Activated CD4-positive, alpha-beta T cell treated with anti-CD3 and anti-CD28 coated beads for 24 hours (primary cell): ENCODE measurements at regions not wholly inside any gene's neighbourhood (a gene's known extent, or its start where the extent isn't known, plus 50 kb on each side); places are given as distances from the start of the nearest gene placed in this dataset.
"Not testable (repeated sequence)": the region's sequence is repeated elsewhere in the genome, so short reads cannot be mapped to it uniquely, and the experiment has no call there.

ENCODE experiments used
- DNase-seq, 2 donors: peaks; one replicate each; pipeline ENCODE4 v3.0.0-alpha.2; 2020; ENCODE audit warnings: low read depth in 2 of 2

DNA sequence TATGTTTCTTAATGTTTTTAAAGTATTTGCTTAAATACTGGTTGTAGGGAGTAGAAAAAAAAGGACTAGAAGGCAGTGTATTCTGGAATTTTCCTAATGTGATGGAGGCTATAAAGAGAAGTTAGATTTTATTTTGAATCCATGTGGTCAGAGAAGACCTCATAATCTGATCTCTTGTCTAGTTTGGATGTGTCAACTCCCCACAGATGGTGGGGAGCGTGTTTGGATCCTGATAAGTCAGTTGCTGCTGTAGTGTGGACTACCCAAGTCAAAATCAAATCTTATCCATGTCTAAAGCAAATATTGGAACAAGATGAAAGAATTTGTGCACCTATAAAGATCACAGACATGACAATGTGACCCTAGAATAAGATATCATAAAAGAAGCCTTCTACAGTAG, 918.0 kb downstream of the LTN1 start:
- no peak for DNase-seq

DNA sequence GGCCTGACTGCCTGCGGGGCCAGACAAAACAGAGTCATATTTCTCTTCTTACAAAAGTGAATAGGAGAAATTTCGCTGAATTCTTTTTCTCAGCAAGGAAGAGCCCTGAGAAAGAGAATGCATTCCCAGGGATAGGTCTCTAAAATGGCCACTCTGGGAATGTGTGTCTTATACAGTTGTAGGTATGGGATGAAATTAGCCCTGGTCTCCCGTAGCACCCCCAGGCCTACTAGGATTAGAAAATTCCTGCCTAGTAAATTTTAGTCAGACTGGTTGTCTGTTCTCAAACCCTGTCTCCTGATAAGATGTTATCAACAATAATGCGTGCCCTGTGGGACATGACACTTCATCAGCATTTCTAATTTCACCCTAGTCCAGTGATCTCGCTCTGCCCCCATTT, 920.1 kb downstream of the LTN1 start:
- no peak for DNase-seq

DNA sequence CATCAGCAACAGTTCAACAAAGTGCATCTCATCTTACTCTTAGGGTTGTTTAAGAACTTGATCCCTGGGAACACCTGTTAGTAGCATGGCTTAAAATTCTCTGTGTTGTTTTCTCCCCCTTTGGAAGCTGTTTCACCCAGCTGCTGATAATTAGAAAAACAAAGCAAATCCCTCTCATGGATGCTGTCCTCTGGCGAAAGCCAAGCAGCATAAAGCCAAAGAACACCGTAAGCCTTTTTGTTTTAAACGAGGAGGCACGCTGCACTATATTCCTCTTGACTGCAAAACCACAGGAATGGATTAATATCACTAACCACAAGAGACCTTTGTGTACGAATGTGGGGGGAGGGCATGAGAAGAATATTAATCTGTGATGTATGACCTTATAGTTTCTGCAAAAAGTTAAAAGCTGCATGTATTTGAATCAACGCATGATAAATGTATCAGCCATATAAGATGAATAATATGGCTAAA, 923.2 kb downstream of the LTN1 start:
- DNase-seq, result no peak

DNA sequence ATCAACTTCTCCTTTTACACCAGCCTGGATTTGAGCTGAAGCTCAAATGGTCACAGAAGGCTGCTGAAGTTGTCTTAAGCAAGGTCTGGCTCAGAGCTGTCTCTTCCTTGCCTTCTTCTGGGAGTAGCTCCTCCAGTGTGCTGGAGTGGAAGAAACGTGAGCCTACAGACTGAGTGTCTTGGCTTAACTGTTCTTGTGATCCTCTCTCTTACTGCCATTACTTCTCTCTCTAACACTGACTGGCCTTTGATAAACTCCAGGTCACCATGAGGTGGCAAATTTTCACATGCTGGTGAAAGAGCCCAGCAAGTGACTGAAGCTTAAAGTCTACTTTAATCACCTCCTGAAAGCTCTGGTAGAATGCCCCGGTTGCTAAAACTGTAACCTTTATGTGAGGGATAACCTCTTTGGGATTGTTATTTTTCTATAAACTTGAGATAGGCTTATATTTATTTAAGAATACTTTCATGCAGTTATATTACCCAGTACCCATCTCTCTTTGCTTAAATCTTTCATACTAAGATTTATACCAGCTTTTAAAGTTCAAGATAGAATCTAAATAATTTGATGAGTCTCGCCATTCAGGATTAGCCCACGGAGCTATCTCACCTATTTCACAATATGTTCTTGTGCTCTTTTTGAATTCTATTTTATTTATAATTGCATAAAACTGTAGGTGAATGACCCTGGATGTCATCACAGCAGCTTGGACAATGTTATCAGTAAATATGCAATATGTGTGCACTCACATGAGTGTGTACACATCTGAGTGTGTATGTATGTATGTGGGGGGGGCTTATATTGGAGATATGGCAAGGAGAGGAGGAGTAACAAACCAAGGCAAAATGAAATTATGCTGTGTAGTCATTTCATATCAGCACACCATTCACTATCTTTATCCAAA, 924.0 kb downstream of the LTN1 start:
- no peak for DNase-seq

DNA sequence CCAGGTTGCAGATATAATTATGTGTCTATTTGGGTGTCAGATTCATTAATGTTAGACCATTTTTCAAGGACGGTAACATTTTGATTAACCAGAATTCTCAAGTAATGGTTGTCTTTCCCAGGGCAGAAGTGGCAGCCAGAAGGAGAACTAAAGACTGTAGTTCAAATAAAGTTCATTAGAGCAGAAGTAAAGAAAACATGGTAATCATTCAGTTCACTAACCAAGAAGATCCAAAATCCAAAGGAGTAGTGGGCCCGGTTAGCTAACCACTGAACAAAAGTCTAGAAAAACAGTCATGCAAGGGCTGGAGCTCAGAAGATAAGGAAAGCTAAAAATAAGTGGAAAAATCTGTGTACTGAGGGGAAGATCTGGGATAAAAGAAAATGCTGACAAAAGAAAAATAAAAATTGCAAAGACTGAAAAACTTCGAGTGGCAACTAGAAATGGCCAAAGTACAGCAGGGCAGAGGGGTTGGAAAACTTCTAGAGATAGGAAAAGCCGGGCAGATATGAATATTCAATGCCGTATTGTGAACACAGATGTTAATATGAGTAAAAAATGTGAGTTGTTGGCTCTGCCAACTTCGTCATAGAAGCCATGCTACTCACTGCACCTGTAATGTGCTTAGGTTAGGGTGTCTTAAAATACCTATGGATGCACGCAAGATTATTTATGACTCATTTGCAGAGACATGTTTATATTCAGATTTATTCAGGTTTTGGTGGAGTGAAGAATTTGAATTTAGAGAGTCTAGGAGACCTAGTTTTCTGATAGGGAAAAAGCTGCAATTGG, 925.9 kb downstream of the LTN1 start:
- DNase-seq, result no peak

DNA sequence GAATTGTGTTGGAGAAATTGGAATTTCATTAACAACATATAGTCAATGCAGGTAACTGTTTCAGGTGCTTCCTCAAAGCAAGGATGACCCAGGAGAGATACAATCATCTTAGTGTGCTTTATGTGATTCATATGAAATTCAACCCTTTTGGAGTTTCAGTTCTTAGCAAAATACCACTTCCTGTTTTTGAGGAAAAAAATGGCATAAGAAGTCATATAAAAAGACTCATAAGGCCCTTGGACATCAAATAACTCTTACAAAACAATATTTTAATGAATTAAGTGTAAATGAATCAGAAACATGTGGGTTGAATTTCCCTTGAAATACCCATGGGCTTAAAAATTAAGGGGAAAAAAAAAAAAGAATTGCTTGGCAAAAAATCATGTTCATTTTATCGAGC, 926.6 kb downstream of the LTN1 start:
- no peak for DNase-seq

DNA sequence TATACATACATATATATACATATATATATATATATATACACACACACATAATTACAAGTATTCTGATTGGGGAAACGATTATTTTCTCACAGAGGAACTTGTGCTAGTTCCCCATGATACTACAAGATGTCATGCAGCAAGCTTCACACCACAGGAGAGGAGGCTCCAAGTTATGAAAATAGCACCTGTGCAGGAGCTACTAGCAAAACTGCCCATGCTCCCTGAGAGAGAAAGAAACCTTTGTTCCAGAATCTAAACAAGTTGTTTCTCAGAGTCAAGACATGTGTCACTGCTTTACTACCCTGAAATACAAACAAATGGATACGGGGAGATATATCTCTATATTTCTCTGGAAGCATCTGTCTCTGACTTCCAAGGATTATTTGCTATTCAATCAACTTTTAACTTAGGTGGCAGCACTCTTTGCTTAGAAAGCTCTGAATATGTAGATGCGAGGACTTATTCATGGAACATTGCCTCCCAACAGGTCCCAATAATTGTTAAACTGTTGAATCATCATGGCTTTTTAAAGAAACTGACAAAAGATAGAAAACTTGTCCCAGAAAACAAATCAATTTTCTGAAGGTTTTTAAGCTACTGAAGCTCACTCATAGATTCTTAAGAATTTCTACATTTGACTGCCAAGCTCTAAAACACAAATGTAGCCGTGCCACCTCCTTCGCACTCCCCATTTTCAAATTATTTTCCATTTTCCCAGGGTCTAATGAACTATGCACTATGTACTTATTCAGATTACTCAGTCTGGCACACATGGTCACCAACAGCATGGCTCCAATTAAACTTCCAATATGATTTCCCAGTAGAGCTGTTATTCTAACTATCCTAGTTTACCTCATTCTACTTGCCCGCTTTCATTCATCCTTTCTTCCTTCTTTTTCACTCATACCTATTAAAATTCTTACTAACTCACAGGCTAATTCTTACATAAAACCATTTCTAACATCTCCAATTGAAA, 929.1 kb downstream of the LTN1 start:
- no peak for DNase-seq

DNA sequence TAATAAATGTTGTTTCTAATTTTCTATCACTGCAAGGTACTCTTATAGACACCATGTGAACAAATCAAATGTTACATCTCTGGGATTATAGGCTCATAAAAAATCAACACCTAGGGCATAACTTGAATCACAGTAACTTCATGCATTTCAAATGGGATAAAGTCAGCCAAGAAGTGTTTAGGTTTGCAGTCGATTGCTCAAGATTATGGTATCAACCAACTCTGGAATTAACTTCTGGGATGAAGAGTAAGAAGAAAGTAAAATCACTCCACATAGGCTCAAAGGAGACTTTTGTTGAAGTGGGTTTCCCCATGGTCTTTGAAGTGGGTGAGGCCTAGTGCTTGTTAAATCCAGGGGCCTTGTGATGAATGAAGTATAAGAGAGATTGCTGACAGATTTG, 939.7 kb downstream of the LTN1 start:
- DNase-seq, result not testable (repeated sequence)

DNA sequence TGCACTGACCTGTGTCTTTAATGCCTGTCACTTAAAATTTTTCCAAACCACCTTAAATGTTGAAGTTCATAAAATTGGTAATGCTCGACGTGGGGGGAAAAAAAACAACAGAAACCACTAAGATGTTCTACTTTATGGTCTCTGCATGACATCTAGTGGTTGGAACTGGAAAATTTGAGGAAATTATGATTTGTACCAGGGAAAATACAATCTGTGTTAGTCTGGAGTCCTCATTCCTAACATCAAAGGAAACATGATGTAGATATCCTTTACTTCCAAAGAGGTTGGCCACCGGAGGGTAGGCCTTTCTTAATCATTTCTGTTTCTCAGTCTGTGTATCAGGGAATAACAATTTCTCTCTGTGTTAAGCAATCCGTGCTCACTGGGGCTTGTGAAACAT, 941.0 kb downstream of the LTN1 start:
- not testable (repeated sequence) for DNase-seq

DNA sequence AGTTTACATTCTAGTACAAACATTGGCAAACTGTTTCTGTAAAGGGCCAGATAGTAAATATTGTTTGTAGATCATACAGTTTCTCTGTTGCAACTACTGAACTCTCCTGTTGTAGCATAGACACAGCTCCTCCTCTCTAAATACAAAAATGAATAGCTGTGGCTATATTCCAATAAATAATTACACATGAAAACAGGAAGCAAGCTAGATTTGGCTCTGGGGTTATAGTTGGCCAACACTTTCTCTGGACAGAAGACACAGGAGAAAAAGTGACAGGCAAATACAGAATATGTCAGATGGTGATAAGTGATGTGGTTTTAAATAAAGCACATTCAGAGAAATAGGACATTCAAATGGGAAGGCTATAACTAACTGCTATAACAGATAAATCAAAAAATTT, 957.0 kb downstream of the LTN1 start:
- not testable (repeated sequence) for DNase-seq

DNA sequence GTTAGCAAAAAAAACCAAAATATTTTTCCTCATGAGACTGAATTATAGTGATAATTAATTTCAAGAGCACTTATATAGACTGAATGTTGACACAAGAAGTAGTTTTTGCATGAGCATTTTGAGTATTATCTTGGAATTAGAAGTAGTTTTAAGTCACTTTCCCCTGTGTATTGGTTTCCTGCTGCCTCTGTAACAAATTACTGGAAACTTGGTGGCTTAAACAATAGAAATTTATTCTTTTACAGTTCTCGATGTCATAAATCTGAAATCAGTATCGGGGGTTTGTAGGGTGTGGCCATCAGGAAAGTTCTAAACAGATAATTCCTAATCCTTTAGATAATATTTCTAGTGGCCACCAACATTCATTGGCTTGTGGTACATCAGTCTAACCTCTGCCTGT, 957.8 kb downstream of the LTN1 start:
- not testable (repeated sequence) for DNase-seq

DNA sequence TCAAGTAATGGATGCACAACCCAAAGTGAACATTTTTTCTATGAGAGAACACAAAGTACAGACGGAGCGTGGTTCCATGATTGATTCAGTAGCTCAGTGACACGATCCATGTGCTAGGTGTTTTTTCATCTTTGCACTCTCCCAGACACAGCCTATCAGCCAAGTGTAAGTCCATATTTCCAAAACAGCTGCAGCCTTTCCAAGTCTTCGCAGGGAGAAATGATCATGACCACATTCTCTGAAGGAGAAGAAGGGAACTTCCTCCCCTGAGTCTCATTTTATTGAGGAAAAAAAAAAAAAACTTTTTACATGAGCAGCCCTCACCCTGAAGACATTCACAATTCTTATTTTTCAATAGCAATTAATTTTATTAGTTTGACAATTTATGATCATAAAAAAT, 958.3 kb downstream of the LTN1 start:
- not testable (repeated sequence) for DNase-seq

DNA sequence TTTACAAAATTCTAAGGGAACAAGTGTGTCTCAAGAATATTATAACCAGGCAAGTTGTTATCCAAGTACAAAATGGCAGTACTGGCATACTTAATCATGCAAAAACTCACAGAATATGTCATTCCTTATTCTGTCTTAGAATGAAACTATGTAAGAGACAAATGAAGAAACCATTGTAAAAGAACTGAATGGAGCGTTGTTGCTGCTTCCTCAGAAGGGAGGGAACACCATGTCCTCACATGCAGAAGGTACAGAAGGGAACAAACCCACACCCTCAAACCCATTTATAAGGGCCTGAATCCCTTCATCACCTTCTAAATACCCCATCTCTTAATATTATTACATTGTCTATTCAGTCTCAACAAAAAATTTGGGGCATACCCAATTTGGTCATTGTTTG, 960.0 kb downstream of the LTN1 start:
- not testable (repeated sequence) for DNase-seq

DNA sequence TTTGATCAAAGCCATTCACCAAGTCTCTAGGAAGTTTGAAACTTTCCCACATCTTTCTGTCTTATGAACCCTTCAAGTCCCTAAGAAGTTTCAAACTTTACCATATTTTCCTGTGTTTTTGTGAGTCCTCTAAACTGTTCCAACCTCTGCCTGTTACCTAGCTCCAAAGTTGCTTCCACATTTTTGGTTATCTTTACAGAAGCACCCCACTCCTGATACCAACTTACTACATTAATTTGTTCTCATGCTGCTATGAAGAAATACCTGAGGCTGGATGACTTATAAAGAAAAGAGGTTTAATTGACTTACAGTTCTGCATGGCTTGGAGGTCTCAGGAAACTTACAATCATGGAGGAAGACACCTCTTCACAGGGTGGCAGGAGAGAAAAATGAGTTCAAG, 961.6 kb downstream of the LTN1 start:
- not testable (repeated sequence) for DNase-seq

DNA sequence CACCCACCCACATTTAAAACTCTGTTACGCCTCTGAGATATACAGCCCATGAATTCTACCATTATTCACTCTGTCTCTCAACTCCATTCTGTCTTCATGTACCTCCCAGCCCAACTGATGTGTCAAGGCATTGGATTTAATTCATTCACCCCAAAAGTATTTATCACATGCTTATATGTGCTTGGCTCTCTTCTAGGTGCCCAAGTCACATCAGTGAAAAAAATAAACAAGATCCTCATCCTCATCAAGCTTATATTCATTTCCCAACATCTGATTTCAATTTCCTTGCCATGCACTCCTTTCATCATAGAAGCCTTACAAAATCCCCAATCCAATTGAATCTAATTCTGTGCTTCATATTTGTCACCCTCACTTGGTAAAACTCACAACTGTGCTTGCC, 967.6 kb downstream of the LTN1 start:
- no peak for DNase-seq

DNA sequence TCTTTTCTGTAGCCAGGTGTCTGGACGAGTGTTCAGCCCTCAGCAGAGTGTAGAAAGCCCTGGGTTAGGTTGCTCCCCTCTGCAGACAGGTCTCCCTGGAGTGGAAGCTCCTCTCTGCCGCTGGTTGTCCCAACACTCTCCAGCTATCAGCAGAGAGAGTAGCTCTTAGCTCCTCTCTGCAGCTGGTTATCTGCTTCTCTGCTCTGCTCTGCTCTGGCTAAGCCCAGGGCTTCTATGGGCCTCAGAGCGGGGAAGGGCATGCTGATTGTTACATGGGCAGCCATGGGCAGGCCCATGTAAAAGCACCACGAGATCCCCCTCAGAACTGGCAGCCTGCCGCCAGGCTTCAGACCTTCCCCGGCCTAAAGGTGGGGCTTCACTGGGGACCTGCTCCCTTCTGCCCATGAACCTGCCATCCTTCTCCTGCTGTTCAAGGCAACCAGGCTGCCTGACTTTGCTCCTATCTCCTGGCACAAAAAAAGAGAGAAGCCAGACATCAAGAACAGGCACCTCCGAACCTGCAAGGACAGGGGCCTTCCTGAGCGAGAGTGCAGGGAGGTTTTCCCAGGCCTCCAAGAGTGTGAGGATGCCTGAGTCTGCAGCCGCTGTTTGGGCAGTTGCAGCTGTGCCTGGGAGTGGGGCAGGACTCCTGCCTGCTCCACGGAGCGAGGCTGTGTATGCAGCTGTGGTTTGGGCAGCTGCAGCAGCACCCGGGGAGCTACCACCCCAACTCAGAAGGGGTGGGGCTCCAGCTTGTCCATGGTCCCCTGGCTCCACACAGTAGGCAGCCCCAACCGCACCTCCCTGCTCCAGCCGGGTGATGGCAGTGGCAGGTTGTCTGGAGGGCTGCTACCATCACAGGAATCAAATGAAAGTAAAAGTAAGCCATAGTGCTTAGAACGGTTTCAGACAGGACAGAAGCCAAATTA, 973.7 kb downstream of the LTN1 start:
- no peak for DNase-seq

DNA sequence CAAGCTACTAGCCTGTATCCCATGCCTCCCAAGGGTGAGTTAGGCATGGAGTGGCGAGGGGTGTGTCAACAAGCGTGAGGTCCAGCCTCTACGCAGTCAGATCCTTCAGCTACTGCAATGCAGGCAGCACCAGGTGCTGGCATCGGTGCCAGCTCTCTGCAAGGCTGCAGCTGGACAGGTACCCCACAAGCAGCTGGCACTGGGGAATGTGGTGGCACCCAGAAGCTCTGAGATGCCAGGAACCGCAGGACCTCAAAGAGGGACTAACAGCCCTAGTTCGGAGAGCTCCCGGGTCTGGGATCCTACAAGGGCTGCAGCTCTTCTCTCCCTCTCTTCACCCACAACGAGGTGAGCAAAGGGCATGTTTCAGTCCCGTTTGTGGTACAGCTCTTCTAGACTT, 974.5 kb downstream of the LTN1 start:
- DNase-seq, result no peak

DNA sequence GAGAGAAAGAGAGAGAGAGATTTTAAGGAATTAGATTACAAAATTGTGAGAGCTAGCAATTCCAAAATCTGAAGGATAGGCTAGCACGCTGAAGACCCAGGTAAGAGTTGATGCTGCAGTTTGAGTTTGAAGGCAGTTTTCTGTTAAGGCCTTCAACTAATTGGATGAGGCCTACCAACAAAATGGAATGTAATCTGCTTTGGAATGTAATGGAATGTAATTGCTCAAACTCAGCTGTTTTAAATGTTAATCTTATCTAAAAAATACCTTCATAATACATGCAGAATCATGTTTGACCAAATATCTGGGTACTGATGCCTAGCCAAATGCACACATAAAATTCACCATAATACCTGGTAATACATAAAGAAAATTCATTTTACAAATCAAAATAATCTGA, 976.1 kb downstream of the LTN1 start:
- no peak for DNase-seq

DNA sequence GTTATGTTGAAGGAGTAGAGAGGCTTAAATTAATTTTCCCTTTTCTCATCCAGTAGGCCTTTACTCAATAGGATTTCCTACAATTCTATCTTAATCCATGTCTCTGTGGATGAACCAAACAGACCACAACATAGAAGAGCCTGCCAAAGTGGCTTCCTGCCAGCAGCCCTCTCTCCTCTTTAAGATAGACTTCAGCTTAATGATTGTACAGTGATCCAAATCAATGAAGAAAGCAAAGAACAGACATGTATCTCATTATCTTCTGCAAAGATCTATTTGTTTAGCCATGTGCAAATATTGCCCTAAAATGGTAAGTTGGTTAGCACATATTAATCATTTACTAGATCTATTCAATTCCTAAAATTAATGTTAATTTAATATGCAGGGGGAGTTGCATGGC, 979.6 kb downstream of the LTN1 start:
- DNase-seq, result not testable (repeated sequence)

DNA sequence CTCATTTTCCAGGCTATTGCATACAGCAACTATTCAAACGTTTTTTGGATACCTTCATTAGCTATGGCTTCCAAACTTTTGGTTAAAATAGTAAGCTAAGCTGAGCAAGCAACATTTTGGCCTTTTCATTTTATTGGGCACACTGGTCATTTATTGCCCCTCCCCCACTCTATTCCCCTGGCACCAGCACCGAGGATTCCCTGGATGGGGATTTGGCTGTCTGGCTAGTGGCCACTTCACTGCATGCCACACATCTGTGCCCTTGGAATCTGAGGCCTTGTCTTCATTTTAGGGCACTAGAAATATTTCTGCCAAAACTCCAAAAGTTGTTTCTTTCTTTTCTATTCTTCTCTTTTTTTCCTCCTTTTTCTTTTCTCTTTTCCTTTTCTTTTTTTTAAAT, 980.7 kb downstream of the LTN1 start:
- DNase-seq, result not testable (repeated sequence)

DNA sequence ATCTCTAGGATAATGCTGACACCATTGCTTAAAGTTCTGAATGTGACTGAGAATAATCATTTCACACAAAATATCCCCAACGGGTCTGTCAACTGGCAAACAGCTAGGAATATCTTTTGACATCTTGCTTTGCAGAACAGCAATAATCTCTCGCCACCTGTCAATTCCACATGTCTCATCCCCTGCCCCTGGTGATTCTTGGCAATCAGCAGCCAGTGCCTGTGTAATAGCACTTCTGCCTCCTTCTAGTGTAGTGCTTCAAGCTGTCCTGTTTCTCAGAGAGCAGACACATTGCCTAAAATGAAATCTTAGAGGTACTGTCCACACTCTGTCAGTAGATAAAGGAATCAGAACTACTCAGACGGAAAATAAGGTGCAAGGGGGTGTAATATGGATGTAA, 984.4 kb downstream of the LTN1 start:
- not testable (repeated sequence) for DNase-seq
